ENCODE measurements at regions not wholly inside any gene's neighbourhood (a gene's known extent, or its start where the extent isn't known, plus 50 kb on each side); places are given as distances from the start of the nearest gene placed in this dataset.

GRCh38 chr3:144557515-144557914 is 585.9 kb downstream of the DIPK2A start:
- ChIA-PET POLR2A (no interaction called here), CTCF (no interaction called here)
- DNase-seq (ENCODE audit: extremely low spot score), result no peak
- no peak for TF ChIP-seq CTCF (IDR thresholded peaks at IDR 0.05; ENCODE audit: control extremely low read depth, extremely low read depth, low read depth, missing control alignments)

DNA sequence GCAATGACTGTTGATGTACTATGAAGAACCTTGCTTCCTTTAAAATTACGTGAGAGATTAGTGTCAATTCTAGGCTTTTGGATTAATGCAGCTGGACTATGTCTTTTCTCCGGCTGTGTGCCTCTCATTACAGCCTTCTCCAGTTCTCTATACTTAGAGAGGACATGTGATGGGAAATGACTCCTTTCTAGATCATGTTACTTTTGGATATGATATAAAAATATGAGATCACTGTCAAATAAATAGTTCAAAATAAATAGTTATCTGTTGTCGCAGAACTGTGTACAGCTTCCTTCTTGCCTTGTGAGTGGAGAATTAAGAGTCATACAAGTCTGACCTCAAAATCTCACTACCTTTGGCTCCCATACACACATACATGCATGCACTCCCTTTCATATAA is 592.4 kb downstream of the DIPK2A start:
- no peak for TF ChIP-seq CTCF (IDR thresholded peaks at IDR 0.05; ENCODE audit: control extremely low read depth, extremely low read depth, low read depth, missing control alignments)
- ChIA-PET CTCF (no interaction called here), POLR2A (no interaction called here)
- DNase-seq (ENCODE audit: extremely low spot score), result no peak

- no peak for TF ChIP-seq CTCF (IDR thresholded peaks at IDR 0.05; ENCODE audit: control extremely low read depth, extremely low read depth, low read depth, missing control alignments)
- CTCF ChIA-PET, result interaction anchor here (0.9 kb wide), 1 partner anchor 19 kb away, joined by 3 read pairs; no protein-coding TSS in a partner anchor
- POLR2A ChIA-PET, result no interaction called here
- no peak for DNase-seq (ENCODE audit: extremely low spot score)
Observed at GRCh38 chr3:144566320-144566719, 594.7 kb downstream of the DIPK2A start.

DNA sequence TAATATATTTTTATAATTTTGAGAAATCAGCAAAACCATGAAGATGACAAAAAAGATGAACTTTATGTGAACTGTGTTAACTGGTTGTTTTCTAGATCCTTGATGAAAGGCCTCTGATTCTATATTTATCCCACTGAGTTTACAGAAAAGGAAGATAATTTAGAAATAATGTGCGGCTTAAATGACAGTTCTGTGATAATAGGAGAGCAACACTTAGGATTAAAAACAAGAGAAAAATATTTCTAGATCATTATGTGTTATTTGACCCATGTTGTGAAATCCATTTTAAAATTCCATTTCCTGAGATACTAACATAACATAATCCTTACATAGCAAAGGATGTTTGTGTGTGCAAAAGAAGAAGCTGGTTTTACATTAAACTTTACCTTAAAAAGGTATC is 598.0 kb downstream of the DIPK2A start:
- no peak for TF ChIP-seq CTCF (IDR thresholded peaks at IDR 0.05; ENCODE audit: control extremely low read depth, extremely low read depth, low read depth, missing control alignments)
- DNase-seq (ENCODE audit: extremely low spot score), result no peak
- CTCF ChIA-PET, result no interaction called here
- POLR2A ChIA-PET, result no interaction called here

- ChIA-PET CTCF (interaction anchor here (1.0 to 2.7 kb wide), 2 partner anchors 10 to 75 kb away, joined by 3 to 10 read pairs; no protein-coding TSS in a partner anchor), POLR2A (no interaction called here)
- DNase-seq (ENCODE audit: extremely low spot score), result no peak
- TF ChIP-seq CTCF (IDR thresholded peaks at IDR 0.05; ENCODE audit: control extremely low read depth, extremely low read depth, low read depth, missing control alignments), result no peak
Observed at GRCh38 chr3:144583871-144584270, 612.2 kb downstream of the DIPK2A start.

GRCh38 chr3:144585408-144585807 is 613.8 kb downstream of the DIPK2A start:
- DNase-seq (ENCODE audit: extremely low spot score), result no peak
- TF ChIP-seq CTCF (IDR thresholded peaks at IDR 0.05; ENCODE audit: control extremely low read depth, extremely low read depth, low read depth, missing control alignments), result no peak
- POLR2A ChIA-PET, result no interaction called here
- CTCF ChIA-PET, result interaction anchor here (2.7 kb wide), 1 partner anchor 12 kb away, joined by 10 read pairs; no protein-coding TSS in a partner anchor

DNA sequence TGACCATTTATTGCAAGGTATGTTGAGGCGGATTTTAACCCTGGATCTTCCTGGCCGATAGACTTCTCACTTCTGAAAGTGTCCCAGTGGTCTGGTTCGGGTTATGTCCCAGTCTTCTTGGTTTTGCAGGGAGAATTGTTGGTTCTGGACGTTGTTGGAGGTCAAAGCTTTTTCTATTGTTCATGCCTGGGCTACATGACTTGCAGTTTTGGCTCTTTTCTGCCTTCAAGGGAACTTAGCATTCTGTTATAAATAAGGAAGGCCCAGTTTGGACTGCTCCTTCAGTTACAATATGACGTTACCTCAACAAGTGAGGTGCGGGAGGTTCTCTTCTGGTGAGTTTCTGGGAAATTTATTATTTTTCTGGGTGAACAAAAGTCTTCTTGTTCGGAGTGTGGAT is 614.3 kb downstream of the DIPK2A start:
- no peak for TF ChIP-seq CTCF (IDR thresholded peaks at IDR 0.05; ENCODE audit: control extremely low read depth, extremely low read depth, low read depth, missing control alignments)
- ChIA-PET CTCF (no interaction called here), POLR2A (no interaction called here)
- DNase-seq (ENCODE audit: extremely low spot score), result no peak

All from GM10248 (cell line).